GM21423 (cell line): ENCODE measurements at regions not wholly inside any gene's neighbourhood (a gene's known extent, or its start where the extent isn't known, plus 50 kb on each side); places are given as distances from the start of the nearest gene placed in this dataset.
"Not testable (repeated sequence)": the region's sequence is repeated elsewhere in the genome, so short reads cannot be mapped to it uniquely, and the experiment has no call there.

Source experiments
- ATAC-seq: cut with Tn5 transposase; IDR thresholded peaks from one replicate; pipeline ENCODE4 v1.9.1; 2021; ENCODE audit warnings: mild to moderate bottlenecking, moderate library complexity; ENCODE audit not compliant: unreplicated experiment

GRCh38 chr5:126125407-126125806 lies 297.8 kb upstream of the GRAMD2B start:
- no peak for ATAC-seq

- no peak for ATAC-seq
These were observed 296.6 kb upstream of the GRAMD2B start for GRCh38 chr5:126126574-126126973.

GRCh38 chr5:126127371-126127770 lies 295.8 kb upstream of the GRAMD2B start:
- not testable (repeated sequence) for ATAC-seq

- no peak for ATAC-seq
These were observed 293.8 kb upstream of the GRAMD2B start for GRCh38 chr5:126129431-126129830.

- ATAC-seq: no peak
These were observed 289.8 kb upstream of the GRAMD2B start for GRCh38 chr5:126133424-126133823.

GRCh38 chr5:126137891-126138280 lies 285.3 kb upstream of the GRAMD2B start:
- ATAC-seq: no peak

GRCh38 chr5:126138281-126138931 lies 284.8 kb upstream of the GRAMD2B start:
- no peak for ATAC-seq

- ATAC-seq: no peak
These were observed 284.1 kb upstream of the GRAMD2B start for GRCh38 chr5:126139086-126139485.

GRCh38 chr5:126139773-126140172 lies 283.4 kb upstream of the GRAMD2B start:
- no peak for ATAC-seq

- ATAC-seq: peak; percentile 48
These were observed 279.6 kb upstream of the GRAMD2B start for GRCh38 chr5:126143622-126144021.

- ATAC-seq: not testable (repeated sequence)
These were observed 272.9 kb upstream of the GRAMD2B start for GRCh38 chr5:126150319-126150718.

- not testable (repeated sequence) for ATAC-seq
These were observed 267.9 kb upstream of the GRAMD2B start for GRCh38 chr5:126155298-126155697.

GRCh38 chr5:126166368-126166767 lies 256.8 kb upstream of the GRAMD2B start:
- ATAC-seq: no peak

- no peak for ATAC-seq
These were observed 254.4 kb upstream of the GRAMD2B start for GRCh38 chr5:126168785-126169184.

GRCh38 chr5:126171916-126172315 lies 251.3 kb upstream of the GRAMD2B start:
- no peak for ATAC-seq

- ATAC-seq: no peak
These were observed 250.4 kb upstream of the GRAMD2B start for GRCh38 chr5:126172812-126173211.

GRCh38 chr5:126178521-126178920 lies 244.7 kb upstream of the GRAMD2B start:
- no peak for ATAC-seq

- ATAC-seq: no peak
These were observed 240.1 kb upstream of the GRAMD2B start for GRCh38 chr5:126182971-126183695.

- no peak for ATAC-seq
These were observed 238.7 kb upstream of the GRAMD2B start for GRCh38 chr5:126184474-126184873.

GRCh38 chr5:126186210-126186609 lies 237.0 kb upstream of the GRAMD2B start:
- ATAC-seq: peak; percentile 43

GRCh38 chr5:126188804-126189203 lies 234.4 kb upstream of the GRAMD2B start:
- no peak for ATAC-seq

GRCh38 chr5:126189231-126189630 lies 234.0 kb upstream of the GRAMD2B start:
- no peak for ATAC-seq

- no peak for ATAC-seq
These were observed 233.3 kb upstream of the GRAMD2B start for GRCh38 chr5:126189862-126190261.
